CD4-positive, alpha-beta T cell (primary cell): ENCODE measurements at regions not wholly inside any gene's neighbourhood (a gene's known extent, or its start where the extent isn't known, plus 50 kb on each side); places are given as distances from the start of the nearest gene placed in this dataset.
"Not testable (repeated sequence)": the region's sequence is repeated elsewhere in the genome, so short reads cannot be mapped to it uniquely, and the experiment has no call there.

Source experiments
- ATAC-seq: fragments of 200-7000 bp; cut with Tn5 transposase; one replicate; pipeline ENCODE4 v1.10.0; 2022; ENCODE audit warnings: mild to moderate bottlenecking; ENCODE audit not compliant: poor library complexity
- CTCF ChIA-PET: fragments of 350-600 bp; sonication (Branson Sonifier 250); formaldehyde crosslinking; loops from one replicate; lab custom pipeline; 2021; ENCODE audit warnings: antibody characterized with exemption, inconsistent platforms; lab: Charles Lee
- POLR2A ChIA-PET: fragments of 350-600 bp; sonication (Branson Sonifier 250); formaldehyde crosslinking; loops from one replicate; lab custom pipeline; 2021; ENCODE audit warnings: antibody characterized with exemption, inconsistent platforms; lab: Charles Lee
- DNase-seq, 14 experiments: peaks; one replicate each; pipeline ENCODE4 v3.0.0-alpha.2; 2013 to 2020; ENCODE audit warnings: mixed read lengths in 2 of 14
- H3K27ac ChIP-seq, 2 donors: one replicate each; pipeline versions ENCODE4 v1.5.1 to v1.7.0; 2013; ENCODE audit warnings: low read length in 2 of 2, low read depth in 1 of 2, mild to moderate bottlenecking in 1 of 2
- H3K27me3 ChIP-seq, 2 experiments: 1 replicate in 1 of 2; 2 replicates in 1 of 2; pipeline versions ENCODE4 v1.6.1 to v1.7.0; 2013; ENCODE audit warnings: low read length in 2 of 2, control low read depth in 1 of 2, mild to moderate bottlenecking in 1 of 2, moderate library complexity in 1 of 2; ENCODE audit not compliant: insufficient read depth in 2 of 2, control insufficient read depth in 1 of 2
- H3K36me3 ChIP-seq: one replicate; pipeline ENCODE4 v1.6.1; 2013; ENCODE audit warnings: low read length, control low read depth; ENCODE audit not compliant: insufficient read depth
- H3K4me1 ChIP-seq: one replicate; pipeline ENCODE4 v1.6.1; 2013; ENCODE audit warnings: low read length, control low read depth; ENCODE audit not compliant: insufficient read depth
- H3K4me3 ChIP-seq: one replicate; pipeline ENCODE4 v1.5.1; 2013; ENCODE audit warnings: mild to moderate bottlenecking, low read length, moderate library complexity
- H3K9me3 ChIP-seq, 2 experiments: 1 replicate in 1 of 2; 2 replicates in 1 of 2; pipeline versions ENCODE4 v1.6.1 to v1.7.0; 2013; ENCODE audit warnings: low read length in 2 of 2, mild to moderate bottlenecking in 2 of 2, control low read depth in 1 of 2, moderate library complexity in 1 of 2; ENCODE audit not compliant: control insufficient read depth in 1 of 2, insufficient read depth in 1 of 2
- H3K27ac Mint-ChIP-seq: one replicate; pipeline ENCODE4 v1.8.0; 2020; ENCODE audit warnings: mixed read lengths
- H3K27me3 Mint-ChIP-seq: one replicate; pipeline ENCODE4 v1.8.0; 2021; ENCODE audit warnings: mixed read lengths
- H3K36me3 Mint-ChIP-seq: one replicate; pipeline ENCODE4 v1.8.0; 2021; ENCODE audit warnings: low read depth, mixed read lengths
- H3K4me1 Mint-ChIP-seq: one replicate; pipeline ENCODE4 v1.8.0; 2021; ENCODE audit warnings: low read depth, mixed read lengths
- H3K4me3 Mint-ChIP-seq: one replicate; pipeline ENCODE4 v1.8.0; 2020; ENCODE audit warnings: mild to moderate bottlenecking, mixed read lengths
- H3K9me3 Mint-ChIP-seq: one replicate; pipeline ENCODE4 v1.8.0; 2020; ENCODE audit warnings: mixed read lengths
- CTCF ChIP-seq: fragments of 200-600 bp; IDR thresholded peaks from one replicate; pipeline ENCODE4 v1.8.0; 2022; ENCODE audit warnings: antibody characterized with exemption, mild to moderate bottlenecking
- intact Hi-C, 2 experiments: fragments of 100-400 bp; cut with DNase I in 1 of 2; cut with micrococcal nuclease in 1 of 2; formaldehyde crosslinking; loops; one replicate each; pipeline versions ENCODE4 v1.15.1 to v1.9.0; 2023 to 2025; cut with DNase I, micrococcal nuclease

GRCh38 chr2:126049461-126049860, 606.5 kb upstream of the GYPC start:
- no peak for TF ChIP-seq CTCF
- CTCF ChIA-PET, result no interaction called here

GRCh38 chr2:126050991-126051736, 604.8 kb upstream of the GYPC start:
- DNase-seq, result no peak
- Mint-ChIP-seq H3K9me3 (peaks cover 19% of the 10 kb centered on the region), H3K36me3 (no peaks in the 10 kb centered on the region), H3K4me1 (no peaks in the 10 kb centered on the region), H3K27ac (no peak overlapping the region), H3K27me3 (no peaks in the 10 kb centered on the region), H3K4me3 (no peak overlapping the region)
- H3K36me3 ChIP-seq, result no peaks in the 10 kb centered on the region
- no peak overlapping the region for H3K27ac ChIP-seq
- no peaks in the 10 kb centered on the region for H3K27me3 ChIP-seq
- no peak for ATAC-seq
- no peak overlapping the region for H3K4me3 ChIP-seq
- ChIA-PET CTCF (no interaction called here), POLR2A (no interaction called here)
- no peak for TF ChIP-seq CTCF
- intact Hi-C loops, result no loop called here
- H3K9me3 ChIP-seq, result no peaks in the 10 kb centered on the region
- H3K4me1 ChIP-seq, result no peaks in the 10 kb centered on the region

More at GRCh38 chr2:126049461-126049860, 606.5 kb upstream of the GYPC start:
- H3K4me3 ChIP-seq, result no peak overlapping the region
- no peaks in the 10 kb centered on the region for H3K36me3 ChIP-seq
- no peaks in the 10 kb centered on the region for H3K4me1 ChIP-seq
- intact Hi-C loops, result no loop called here
- no peak overlapping the region for H3K4me3 Mint-ChIP-seq
- no peak overlapping the region for H3K27ac Mint-ChIP-seq
- no peaks in the 10 kb centered on the region for H3K9me3 ChIP-seq
- no peak overlapping the region for H3K27ac ChIP-seq
- POLR2A ChIA-PET, result no interaction called here
- no peaks in the 10 kb centered on the region for H3K4me1 Mint-ChIP-seq
- H3K27me3 Mint-ChIP-seq, result no peaks in the 10 kb centered on the region
- ATAC-seq (no peak), DNase-seq (no peak)
- H3K9me3 Mint-ChIP-seq, result peaks cover 16% of the 10 kb centered on the region
- H3K27me3 ChIP-seq, result no peaks in the 10 kb centered on the region
- H3K36me3 Mint-ChIP-seq, result no peaks in the 10 kb centered on the region

GRCh38 chr2:126051737-126052240, 604.2 kb upstream of the GYPC start:
- POLR2A ChIA-PET, ATAC-seq, H3K27me3 ChIP-seq, H3K4me3 Mint-ChIP-seq, CTCF ChIA-PET, H3K4me3 ChIP-seq, H3K4me1 ChIP-seq, DNase-seq, H3K9me3 ChIP-seq, H3K4me1 Mint-ChIP-seq, H3K27me3 Mint-ChIP-seq, intact Hi-C loops, H3K36me3 ChIP-seq, H3K27ac ChIP-seq, H3K36me3 Mint-ChIP-seq, H3K27ac Mint-ChIP-seq: not testable (repeated sequence)
- peaks cover 20% of the 10 kb centered on the region for H3K9me3 Mint-ChIP-seq

- intact Hi-C loops, result no loop called here
- ChIA-PET POLR2A (no interaction called here), CTCF (no interaction called here)
- Histone ChIP-seq H3K9me3 (peaks cover 9 to 10% of the 10 kb centered on the region in 2 experiments), H3K4me3 (no peak overlapping the region), H3K27me3 (no peaks in the 10 kb centered on the region), H3K4me1 (no peaks in the 10 kb centered on the region), H3K36me3 (no peaks in the 10 kb centered on the region), H3K27ac (no peak overlapping the region)
- H3K4me3 Mint-ChIP-seq, result no peak overlapping the region
- no peaks in the 10 kb centered on the region for H3K36me3 Mint-ChIP-seq
- DNase-seq (no peak), ATAC-seq (no peak)
- H3K27me3 Mint-ChIP-seq, result no peaks in the 10 kb centered on the region
- no peak overlapping the region for H3K27ac Mint-ChIP-seq
- no peaks in the 10 kb centered on the region for H3K4me1 Mint-ChIP-seq
- no peak for TF ChIP-seq CTCF
- peaks cover 27% of the 10 kb centered on the region for H3K9me3 Mint-ChIP-seq
Measured at GRCh38 chr2:126059379-126059778, 596.6 kb upstream of the GYPC start.
